MM.1S (cell line): ENCODE measurements at regions not wholly inside any gene's neighbourhood (a gene's known extent, or its start where the extent isn't known, plus 50 kb on each side); places are given as distances from the start of the nearest gene placed in this dataset.

Experiments used
- EZH2 ChIP-seq: fragments of 300-600 bp; sonication (generic); optimal IDR thresholded peaks from 2 replicates; pipeline ENCODE3; 2017; ENCODE audit warnings: low read depth, mild to moderate bottlenecking, antibody characterized with exemption, low read length, mixed read lengths
- EZH2phosphoT487 ChIP-seq: fragments of 300-600 bp; sonication (generic); IDR thresholded peaks from 2 replicates; pipeline ENCODE4 v1.6.1; 2018; ENCODE audit warnings: antibody characterized with exemption, low read length
- TF ChIP-seq, protein P1 (sequence below): fragments of 300-600 bp; sonication (generic); IDR thresholded peaks from 2 replicates; pipeline ENCODE4 v1.5.1; 2016; ENCODE audit warnings: antibody characterized with exemption, low read length, mixed read lengths

DNA sequence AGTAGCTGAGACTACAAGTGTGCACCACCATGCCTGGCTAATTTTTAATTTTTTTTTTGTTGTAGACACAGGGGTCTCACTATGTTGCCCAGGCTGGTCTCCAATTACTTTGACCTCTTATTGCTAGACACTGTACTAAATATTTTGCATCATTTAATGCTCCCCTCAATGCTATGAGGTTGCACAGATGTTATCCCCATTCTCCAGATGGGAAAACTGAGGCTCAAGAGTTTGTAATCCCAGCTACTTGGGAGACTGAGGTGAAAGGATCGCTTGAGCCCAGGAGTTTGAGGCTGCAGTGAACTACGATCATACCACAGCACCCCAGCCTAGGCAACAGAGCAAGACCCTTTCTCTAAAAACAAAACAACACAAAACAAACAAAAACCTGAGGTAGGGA is 443.3 kb upstream of the C16orf82 start:
- TF ChIP-seq, protein P1, sequence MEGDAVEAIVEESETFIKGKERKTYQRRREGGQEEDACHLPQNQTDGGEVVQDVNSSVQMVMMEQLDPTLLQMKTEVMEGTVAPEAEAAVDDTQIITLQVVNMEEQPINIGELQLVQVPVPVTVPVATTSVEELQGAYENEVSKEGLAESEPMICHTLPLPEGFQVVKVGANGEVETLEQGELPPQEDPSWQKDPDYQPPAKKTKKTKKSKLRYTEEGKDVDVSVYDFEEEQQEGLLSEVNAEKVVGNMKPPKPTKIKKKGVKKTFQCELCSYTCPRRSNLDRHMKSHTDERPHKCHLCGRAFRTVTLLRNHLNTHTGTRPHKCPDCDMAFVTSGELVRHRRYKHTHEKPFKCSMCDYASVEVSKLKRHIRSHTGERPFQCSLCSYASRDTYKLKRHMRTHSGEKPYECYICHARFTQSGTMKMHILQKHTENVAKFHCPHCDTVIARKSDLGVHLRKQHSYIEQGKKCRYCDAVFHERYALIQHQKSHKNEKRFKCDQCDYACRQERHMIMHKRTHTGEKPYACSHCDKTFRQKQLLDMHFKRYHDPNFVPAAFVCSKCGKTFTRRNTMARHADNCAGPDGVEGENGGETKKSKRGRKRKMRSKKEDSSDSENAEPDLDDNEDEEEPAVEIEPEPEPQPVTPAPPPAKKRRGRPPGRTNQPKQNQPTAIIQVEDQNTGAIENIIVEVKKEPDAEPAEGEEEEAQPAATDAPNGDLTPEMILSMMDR, result no peak
- TF ChIP-seq EZH2 (no peak), EZH2phosphoT487 (no peak)
